ENCODE measurements at regions not wholly inside any gene's neighbourhood (a gene's known extent, or its start where the extent isn't known, plus 50 kb on each side); places are given as distances from the start of the nearest gene placed in this dataset.
"Not testable (repeated sequence)": the region's sequence is repeated elsewhere in the genome, so short reads cannot be mapped to it uniquely, and the experiment has no call there.

DNA sequence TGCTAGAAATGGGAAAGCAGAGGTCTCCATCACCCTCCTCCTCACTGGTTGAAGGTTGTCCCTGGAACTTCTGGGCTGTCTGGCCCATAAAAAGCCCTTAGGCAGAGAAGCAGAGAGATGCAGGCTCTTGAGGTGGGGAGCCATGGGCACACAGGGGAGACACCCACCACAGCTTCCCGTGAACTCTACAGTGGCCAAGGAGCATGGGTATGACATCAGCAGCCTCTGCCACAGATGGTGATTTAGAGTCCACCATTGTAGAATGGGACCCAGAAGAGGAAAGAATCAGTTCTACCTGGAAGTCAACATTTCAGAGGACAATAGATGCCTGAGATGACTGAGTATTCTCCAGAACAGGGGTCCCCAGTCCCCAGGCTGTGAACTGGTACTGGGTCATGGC, 105.6 kb upstream of the LRRN1 start:
- in situ Hi-C loops (cut with HindIII; ENCODE audit: low sequenced_read_pairs): no loop called here
- DNase-seq (ENCODE audit: low spot score): no peak

DNA sequence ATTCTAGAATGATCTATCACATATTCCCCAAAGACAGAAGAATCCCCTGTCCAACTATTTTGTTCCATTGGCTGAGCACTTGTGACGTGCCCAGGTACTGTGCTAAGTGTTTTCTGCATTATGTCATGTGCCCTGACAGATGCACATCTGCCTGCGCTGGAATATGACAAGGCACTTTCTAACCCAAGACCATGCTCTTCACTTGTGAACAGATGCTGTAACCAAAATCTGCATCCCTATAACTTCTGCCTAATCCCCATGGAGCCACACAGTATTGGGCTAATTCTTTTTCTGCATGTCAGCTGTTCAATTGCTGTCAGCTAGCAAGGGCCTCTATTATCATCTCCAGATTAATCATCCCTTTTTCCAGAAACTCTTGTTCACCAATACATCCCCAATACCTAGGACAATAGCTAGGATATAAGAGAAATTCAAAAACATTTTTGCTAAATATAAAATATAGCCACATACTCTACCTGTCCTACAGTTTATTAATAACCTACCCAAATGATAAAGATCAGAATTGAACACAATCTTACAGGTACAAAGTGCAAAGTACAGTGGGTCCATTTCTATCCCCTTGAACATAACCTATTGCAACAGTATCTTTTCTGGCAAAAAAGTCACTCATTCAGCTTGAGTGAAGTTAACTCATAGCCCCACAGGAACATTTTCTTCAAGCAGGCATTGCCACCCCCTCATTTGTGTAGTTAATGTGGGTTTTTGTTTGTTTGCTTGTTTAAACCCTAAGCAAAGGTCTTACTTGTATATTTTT, 109.4 kb upstream of the LRRN1 start:
- DNase-seq (ENCODE audit: low spot score): no peak
- in situ Hi-C loops (cut with HindIII; ENCODE audit: low sequenced_read_pairs): no loop called here

DNA sequence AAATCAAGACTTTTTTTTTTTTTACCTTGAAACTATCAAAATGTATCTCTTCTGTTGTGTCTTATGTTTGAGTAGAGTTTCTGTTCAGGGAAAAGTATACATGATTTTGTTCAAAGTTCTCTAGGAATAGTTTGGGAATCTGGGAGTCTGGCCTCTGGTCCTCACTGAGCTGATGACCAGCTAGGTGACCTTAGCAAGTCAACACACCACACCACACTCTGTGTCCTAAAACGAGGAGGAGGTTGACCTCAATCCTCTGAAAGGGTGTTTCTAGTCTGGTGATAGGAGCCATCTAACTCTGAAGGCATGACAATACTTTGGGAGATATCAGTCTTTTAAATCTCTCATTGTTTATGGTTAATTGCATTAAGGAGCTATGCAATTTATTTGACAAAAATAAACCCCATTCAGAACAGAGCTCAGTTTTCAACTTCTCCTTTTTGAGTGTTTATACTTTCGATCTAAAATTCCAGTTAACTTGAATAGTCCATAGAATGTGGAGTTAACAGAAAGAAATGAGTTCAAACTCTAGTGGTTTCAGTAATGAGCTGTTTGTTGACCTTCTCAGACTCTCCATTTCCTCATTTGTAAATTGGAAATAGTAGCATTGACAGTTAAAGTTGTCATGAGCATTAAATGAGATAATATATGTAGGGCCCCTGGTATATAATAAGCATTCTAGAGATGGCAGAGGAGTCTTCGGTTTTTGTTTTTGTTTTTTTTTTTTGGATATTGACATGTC, 112.2 kb upstream of the LRRN1 start:
- no peak for DNase-seq (ENCODE audit: low spot score)
- in situ Hi-C loops (cut with HindIII; ENCODE audit: low sequenced_read_pairs): no loop called here

DNA sequence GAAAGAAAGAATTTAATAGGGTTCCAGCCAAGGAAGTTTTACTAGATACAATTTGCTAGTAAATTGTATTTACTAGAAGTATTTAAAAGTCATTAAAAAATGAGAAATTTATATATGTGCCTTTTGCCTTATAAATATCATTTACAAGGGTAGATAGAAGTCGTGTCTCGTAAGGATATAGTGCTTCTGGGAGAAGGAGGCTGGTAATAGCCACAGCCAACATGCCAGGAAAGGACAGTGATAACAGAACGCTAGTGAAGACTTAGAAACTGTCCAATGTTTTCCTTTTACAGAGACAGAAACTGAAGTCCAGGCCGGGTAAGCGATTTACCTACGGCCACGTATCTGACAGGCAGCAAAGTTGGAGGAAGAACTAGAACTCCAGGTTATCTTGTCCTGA, 113.5 kb upstream of the LRRN1 start:
- DNase-seq (ENCODE audit: low spot score): no peak
- in situ Hi-C loops (cut with HindIII; ENCODE audit: low sequenced_read_pairs): no loop called here

DNA sequence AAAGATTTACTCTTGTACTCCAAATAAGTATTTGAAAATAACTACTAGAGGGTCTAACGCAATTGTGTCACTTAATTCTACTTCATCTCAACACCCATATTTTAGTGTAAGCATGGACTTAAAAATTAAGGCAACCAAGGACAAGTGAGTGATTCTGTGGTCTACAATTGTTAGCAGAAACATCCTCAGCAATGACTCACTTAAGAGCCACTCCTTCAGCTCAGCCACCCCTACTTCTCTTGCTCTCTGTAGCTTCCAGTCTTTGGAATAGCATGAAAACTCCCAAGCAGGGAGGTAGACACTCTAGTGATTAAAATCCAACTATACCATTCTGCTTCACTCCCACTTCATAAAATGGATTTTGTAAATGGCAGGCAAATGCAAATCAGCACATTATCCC, 116.0 kb upstream of the LRRN1 start:
- DNase-seq (ENCODE audit: low spot score): no peak

DNA sequence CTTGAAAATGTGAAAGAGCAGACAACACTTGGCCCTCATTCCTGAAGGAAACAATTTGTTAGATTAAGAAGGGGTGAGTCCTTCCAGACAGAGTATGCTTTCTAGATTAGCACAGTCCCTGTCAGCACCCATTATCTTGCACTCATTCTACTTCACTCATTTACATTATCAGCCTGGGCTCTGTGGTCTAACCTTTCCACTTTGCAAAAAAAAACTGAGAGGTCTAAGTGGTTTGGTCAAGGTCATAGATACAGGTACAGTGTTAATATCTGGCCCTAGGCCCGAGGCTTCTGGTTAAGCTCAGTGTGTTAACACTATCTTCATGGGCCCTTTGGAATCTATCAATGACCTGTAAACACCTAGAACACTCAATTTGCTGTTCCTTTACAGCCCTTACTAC, 123.4 kb upstream of the LRRN1 start:
- no peak for DNase-seq (ENCODE audit: low spot score)
- in situ Hi-C loops (cut with HindIII; ENCODE audit: low sequenced_read_pairs): no loop called here

More for the DNA sequence above, 116.0 kb upstream of the LRRN1 start:
- in situ Hi-C loops (cut with HindIII; ENCODE audit: low sequenced_read_pairs): no loop called here

DNA sequence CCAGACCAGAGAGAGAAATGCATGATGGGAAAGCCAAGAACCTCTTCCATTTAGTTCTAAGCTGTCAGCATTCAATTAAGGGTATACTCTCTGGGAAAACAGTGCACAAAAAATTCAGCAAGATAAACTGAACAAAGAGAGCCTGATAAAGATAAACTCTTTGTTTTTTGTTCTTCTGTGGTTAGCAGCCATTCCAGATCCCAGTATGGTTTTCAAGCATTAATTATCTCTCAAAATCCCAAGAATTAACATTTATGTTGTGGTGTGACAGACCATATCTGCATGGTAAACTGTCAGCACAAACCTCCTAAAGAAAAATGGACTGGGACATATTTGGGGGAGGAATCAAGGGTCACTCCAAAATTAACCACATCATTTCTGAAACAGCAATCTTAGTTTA, 124.0 kb upstream of the LRRN1 start:
- DNase-seq (ENCODE audit: low spot score): no peak
- in situ Hi-C loops (cut with HindIII; ENCODE audit: low sequenced_read_pairs): no loop called here

DNA sequence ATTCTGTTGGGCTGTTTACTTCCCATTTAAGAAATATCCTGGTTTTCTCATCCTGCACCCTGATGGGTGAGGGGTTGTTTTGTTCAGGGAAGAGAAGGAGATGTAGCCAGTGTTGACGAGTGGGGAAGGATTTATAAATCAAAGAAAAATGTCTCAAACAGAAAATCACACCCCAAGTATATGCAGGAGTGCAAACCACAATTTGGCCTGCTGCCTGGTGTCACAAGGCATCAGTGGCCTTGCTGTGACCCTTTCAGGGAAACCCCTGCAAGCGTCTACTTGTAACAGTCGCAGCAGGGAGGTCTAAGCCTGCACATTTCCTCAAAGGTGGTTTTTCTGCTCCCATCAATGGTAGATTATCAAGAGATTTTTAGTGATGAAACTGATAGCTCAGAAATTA, 132.6 kb upstream of the LRRN1 start:
- in situ Hi-C loops (cut with HindIII; ENCODE audit: low sequenced_read_pairs): no loop called here
- no peak for DNase-seq (ENCODE audit: low spot score)

DNA sequence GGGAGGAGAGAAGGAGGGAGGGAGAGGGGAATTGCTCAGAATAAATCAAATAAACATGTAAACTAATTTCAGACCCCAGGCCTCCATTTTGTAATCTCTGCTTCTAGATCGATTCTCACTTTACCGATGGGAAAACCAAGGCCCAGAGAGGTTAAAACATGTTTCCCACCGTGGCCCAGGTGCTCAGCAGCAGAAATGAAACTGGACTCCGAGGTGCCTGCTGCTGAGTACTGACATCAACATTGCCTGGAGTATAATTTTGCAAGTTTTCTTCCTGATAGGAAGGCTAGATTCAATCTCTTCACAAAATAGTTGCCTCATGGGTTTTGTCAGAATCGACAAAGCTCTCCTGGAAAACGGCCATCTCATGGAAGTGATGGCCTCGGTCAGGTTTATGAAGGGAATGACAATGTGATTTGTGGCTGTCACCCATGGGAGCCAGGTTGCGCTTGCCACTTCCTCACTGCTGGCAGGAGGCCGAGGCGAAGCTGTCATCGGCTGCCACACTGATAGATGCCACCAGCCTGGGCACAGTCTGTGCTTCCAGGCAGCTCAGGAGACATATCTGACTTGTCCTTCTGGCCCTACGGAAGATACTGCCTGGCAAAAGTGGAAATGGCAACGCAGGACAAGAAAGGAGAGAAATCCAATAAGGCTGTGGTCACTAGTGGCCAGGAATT, 133.1 kb upstream of the LRRN1 start:
- peak; percentile 56 for DNase-seq (ENCODE audit: low spot score)
- in situ Hi-C loops (cut with HindIII; ENCODE audit: low sequenced_read_pairs): no loop called here

DNA sequence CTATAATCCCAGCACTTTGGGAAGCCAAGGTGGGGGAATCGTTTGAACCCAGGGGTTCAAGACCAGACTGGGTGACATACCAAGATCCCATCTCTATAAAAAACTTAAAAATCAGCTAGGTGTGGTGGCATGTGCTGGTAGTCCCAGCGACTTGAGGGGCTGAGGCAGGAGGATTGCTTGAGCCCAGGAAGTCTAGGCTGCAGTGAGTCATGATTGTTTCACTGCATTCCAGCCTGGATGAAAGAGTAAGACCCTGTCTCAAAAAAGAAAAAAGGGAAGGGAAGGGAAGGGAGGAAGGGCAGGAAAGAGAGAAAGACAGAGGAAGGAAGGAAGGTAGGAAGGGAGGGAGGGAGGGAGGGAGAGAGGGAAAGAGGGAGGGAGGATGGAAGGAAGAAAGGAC, 133.7 kb upstream of the LRRN1 start:
- in situ Hi-C loops (cut with HindIII; ENCODE audit: low sequenced_read_pairs): no loop called here
- no peak for DNase-seq (ENCODE audit: low spot score)

DNA sequence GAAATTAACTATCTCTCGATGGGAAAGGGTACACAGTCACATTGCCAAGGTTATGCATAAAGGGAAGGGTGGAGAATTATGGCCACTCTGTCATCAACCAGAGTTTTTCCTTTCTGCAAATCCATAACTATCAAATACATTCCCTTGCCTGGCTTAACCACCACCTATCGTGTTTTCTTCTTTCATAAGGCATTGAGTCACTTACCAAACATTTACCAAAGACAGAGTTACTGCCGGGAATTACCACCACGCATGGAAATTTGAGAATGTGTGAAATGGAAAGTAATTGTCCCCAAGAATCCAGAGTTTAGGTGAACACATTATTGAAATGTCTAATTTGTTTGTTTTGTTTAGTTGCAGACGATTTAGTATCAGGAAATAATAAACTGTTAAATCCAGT, 134.3 kb upstream of the LRRN1 start:
- DNase-seq (ENCODE audit: low spot score): no peak
- in situ Hi-C loops (cut with HindIII; ENCODE audit: low sequenced_read_pairs): no loop called here

DNA sequence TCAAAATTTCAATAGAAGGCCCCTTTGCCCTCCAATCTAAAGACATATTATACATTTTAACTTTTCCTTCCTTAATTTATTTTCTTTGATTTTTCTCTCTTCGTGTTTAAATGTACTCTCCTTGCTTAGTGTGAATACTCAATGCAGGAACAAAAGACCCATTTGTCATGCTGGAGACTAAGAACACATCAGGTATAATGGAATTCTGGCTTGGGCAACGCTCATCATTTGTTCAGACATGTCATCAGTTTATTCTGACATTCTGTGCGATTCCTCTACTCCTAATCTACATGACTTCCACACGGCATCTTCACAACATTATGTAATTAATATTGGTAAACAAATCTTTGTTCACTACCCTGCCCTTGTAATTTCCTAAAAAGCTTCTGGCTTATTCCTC, 136.6 kb upstream of the LRRN1 start:
- in situ Hi-C loops (cut with HindIII; ENCODE audit: low sequenced_read_pairs): no loop called here
- no peak for DNase-seq (ENCODE audit: low spot score)

DNA sequence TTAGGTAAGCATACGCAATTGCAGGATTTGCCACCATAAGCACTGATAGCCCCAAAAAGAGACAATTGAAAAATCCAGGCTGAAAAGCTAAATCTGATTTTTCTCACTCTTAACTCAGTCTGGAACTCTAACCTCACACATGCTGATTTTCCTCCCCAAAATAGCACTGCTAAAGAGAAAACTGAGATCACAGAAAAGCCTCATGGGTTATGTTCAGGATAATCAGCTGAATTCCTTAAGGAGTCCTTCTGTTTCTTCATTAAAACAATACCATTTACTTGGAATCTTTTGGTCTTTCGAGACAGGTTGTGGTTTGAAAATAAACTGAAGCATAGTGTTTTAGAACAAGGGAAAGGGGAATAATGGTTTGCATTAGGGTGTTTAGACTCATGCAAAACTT, 144.3 kb upstream of the LRRN1 start:
- in situ Hi-C loops (cut with HindIII; ENCODE audit: low sequenced_read_pairs): no loop called here
- DNase-seq (ENCODE audit: low spot score): no peak

DNA sequence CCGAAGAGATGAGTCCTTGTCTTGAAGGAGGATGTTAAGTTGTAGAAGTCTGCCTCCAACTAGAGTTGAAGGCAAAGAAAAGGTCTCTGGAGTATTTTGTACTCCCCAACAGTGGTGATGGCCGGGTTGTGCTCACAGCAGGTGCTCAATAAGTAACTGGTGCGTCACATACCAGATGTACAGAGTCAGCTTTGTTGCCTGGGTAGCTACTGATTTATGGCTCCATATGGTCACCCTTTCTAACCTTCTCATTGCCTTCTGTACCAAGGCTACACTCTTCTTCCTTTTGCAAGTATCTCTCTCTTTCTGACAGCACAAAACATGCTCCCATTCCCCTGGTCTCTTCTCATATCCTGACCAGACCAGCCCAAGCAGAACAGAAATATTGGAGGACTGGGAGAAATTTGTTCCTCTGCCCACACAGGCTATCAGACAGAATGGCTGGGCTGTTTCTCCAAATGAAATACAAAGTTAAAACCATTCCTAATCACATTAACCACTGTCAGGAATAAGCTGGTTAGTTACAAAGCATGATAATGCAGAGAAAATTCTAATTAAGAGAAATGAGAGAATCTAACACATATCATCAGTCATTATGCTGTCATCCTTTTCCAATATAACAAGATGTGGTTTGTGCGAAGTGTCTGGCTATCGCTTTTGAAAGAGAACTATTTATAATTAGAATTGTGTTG, 150.1 kb upstream of the LRRN1 start:
- in situ Hi-C loops (cut with HindIII; ENCODE audit: low sequenced_read_pairs): no loop called here
- no peak for DNase-seq (ENCODE audit: low spot score)

DNA sequence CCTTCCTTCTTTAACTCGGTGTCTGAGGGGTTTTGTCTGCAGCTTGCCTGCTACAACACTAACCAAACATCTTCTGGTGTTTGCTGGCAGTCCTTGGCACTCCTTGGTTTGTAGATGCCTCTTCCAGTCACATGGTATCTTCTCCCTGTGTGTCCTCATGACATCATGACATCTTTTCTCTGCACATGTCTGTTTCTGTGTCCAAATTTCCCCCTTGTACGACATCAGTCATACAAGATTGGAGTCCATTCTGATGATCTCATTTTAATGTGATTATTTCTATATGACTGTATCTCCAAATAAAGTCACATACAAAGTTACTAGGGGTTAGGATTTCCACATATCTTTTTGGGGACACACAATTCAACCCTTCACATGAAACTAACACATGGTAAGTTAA, 152.3 kb upstream of the LRRN1 start:
- in situ Hi-C loops (cut with HindIII; ENCODE audit: low sequenced_read_pairs): no loop called here
- DNase-seq (ENCODE audit: low spot score): no peak

DNA sequence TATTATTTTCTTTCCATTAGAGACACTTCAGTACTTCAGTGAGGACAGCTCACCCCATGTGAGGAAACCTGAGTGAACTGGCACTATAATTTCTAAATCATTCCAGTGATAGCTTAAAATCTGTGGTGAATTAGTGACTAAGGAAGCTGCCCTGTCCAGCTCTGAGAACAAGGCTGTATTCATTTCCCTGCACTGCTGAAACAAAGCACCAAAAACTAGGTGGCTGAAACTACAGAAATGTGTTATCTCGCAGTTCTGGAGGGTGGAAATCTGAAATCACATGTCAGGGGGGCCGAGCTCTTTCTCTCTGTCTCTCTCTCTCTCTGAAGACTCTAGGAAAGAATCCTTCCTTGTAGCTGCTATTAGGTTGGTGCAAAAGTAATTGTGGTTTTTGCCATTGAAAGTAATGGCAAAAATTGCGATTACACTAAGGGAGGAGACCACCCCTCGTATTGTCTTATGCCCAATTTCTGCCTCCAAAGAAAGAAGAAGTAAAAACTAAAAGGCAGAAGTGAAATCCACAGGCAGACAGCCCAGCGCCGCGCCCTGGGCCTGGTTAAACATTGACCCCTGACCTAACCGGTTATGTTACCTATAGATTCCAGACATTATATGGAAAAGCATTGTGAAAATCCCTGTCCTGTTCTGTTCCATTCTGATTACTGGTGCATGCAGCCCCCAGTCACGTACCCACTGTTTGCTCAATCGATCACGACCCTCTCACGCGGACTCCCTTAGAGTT, 153.0 kb upstream of the LRRN1 start:
- in situ Hi-C loops (cut with HindIII; ENCODE audit: low sequenced_read_pairs); DNase-seq (ENCODE audit: low spot score): not testable (repeated sequence)

DNA sequence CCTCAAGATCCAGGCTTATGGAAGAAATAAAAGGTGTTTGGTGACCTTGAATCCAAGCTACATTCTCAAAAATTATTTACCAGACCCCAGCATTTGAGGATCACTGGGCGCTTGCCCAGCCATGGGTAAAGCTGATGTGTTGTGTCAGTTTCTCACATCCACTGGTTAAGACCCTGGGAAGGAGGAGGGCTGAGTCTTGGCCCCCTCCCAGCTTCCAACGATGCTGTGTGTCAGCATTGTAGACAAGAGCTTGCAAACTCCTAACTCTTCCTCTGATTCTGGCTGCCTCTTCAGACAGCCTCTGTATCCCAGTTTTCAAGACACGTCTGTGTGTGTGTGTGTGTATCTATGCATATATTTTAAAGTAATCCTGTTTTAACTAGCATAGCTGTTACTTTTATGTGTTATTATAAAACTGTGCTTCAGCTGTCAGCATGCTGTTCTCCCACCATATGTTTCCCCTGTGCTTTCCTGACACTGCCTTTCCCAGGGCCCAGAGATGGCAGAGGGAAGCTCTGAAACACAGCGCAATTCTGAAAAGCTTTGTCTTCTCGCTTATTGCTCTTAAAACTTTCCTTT, 157.3 kb upstream of the LRRN1 start:
- DNase-seq (ENCODE audit: low spot score): no peak
- in situ Hi-C loops (cut with HindIII; ENCODE audit: low sequenced_read_pairs): no loop called here

DNA sequence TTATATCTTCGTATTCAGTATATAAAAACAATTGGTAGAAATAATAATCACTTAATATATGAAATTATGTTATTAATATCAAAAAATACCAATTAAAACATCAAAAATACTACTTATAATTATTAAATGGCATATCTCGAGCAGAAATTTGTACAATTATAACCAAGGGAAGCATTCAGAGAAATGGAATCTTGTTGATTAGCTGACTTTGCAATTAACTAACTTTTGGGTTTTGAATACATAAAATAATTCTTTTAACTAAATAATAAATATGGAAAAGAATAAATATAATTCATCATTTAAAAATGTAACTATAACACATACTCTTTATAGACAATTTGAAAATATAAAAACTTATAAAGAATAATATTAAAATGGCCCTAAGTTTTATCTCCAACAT, 160.2 kb upstream of the LRRN1 start:
- no peak for DNase-seq (ENCODE audit: low spot score)
- in situ Hi-C loops (cut with HindIII; ENCODE audit: low sequenced_read_pairs): no loop called here

DNA sequence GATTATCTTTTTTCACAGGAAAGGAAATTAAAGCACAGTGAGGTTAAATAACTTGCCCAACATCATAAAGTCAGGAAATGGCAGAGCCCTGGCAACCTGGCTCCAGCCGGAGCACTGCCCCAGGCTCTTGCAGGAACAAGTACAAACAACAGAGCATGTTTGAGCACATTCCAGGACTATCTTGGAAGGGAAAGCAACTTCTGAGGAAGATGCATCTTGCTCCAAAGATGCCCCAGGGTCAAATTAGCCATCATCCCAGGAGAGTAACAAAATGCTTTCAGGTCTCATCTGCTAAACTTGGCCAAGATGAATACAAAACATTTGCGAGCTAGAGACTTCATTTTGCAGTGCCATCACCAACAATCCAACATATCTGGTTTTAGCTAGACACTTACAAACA, 162.4 kb upstream of the LRRN1 start:
- in situ Hi-C loops (cut with HindIII; ENCODE audit: low sequenced_read_pairs): no loop called here
- DNase-seq (ENCODE audit: low spot score): peak; percentile 18

Data from G401 (cell line).